ENCODE measurements at regions not wholly inside any gene's neighbourhood (a gene's known extent, or its start where the extent isn't known, plus 50 kb on each side); places are given as distances from the start of the nearest gene placed in this dataset.

DNA sequence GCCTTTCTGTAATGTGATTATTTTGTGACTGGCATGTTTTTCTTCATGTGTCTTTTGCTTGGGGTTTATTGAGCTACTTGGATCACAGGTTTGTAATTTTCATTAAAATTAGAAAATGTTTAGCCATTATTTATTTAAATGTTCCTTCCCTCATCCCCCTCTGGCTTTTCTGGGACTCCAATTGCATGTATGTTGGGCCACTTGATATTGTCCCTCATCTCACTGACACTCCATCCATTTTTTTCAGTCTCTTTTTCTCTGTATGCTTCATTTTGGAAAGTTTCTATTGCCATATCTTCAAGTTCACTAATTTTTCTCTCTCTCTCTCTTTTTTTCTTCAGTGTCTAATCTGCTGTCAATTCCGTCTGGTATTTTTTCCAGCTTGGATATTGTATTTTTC is 390.1 kb downstream of the PRDM2 start:
- DNase-seq (ENCODE audit: extremely low spot score): no peak
- WGBS: 92% methylated on average over 1 of the region's 1 CpG
- H3K4me3 ChIP-seq: no peak overlapping the region
- H3K36me3 ChIP-seq: no peaks in the 10 kb centered on the region
- H3K27me3 ChIP-seq: no peaks in the 10 kb centered on the region
- intact Hi-C loops (cut with DNase I): no loop called here
- TF ChIP-seq EP300 (IDR thresholded peaks at IDR 0.05): no peak
- TF ChIP-seq, protein P1, sequence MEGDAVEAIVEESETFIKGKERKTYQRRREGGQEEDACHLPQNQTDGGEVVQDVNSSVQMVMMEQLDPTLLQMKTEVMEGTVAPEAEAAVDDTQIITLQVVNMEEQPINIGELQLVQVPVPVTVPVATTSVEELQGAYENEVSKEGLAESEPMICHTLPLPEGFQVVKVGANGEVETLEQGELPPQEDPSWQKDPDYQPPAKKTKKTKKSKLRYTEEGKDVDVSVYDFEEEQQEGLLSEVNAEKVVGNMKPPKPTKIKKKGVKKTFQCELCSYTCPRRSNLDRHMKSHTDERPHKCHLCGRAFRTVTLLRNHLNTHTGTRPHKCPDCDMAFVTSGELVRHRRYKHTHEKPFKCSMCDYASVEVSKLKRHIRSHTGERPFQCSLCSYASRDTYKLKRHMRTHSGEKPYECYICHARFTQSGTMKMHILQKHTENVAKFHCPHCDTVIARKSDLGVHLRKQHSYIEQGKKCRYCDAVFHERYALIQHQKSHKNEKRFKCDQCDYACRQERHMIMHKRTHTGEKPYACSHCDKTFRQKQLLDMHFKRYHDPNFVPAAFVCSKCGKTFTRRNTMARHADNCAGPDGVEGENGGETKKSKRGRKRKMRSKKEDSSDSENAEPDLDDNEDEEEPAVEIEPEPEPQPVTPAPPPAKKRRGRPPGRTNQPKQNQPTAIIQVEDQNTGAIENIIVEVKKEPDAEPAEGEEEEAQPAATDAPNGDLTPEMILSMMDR (IDR thresholded peaks at IDR 0.05): no peak
- no peak for TF ChIP-seq POLR2A (IDR thresholded peaks at IDR 0.05; ENCODE audit: low read depth)
- TF ChIP-seq POLR2AphosphoS5 (IDR thresholded peaks at IDR 0.05): no peak
- peaks cover 0 to 14% (median 9%) of the 10 kb centered on the region in 4 donors for H3K9me3 ChIP-seq
- no peak overlapping the region for H3K27ac ChIP-seq (replicated peaks in 1 of 4)
- no peaks in the 10 kb centered on the region for H3K4me1 ChIP-seq

DNA sequence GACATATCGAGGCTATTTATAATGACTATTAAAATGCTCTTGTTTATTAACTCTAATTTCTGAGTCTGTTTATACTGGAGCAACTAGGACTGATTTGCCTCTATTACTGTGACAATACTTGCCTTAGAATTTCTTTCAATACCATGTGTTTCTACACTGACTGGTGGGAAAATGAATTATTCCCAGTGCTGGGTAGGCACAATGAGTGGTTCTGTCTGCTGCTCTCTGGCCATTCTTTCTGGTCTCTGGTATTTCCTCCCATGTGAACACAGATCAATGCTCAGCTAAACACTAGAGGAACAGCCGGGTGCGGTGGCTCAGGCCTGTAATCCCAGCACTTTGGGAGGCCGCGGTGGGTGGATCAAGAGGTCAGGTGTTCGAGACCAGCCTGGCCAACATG is 390.5 kb downstream of the PRDM2 start:
- no peak for DNase-seq (ENCODE audit: extremely low spot score)
- WGBS: 90% methylated on average over 6 of the region's 6 CpGs

DNA sequence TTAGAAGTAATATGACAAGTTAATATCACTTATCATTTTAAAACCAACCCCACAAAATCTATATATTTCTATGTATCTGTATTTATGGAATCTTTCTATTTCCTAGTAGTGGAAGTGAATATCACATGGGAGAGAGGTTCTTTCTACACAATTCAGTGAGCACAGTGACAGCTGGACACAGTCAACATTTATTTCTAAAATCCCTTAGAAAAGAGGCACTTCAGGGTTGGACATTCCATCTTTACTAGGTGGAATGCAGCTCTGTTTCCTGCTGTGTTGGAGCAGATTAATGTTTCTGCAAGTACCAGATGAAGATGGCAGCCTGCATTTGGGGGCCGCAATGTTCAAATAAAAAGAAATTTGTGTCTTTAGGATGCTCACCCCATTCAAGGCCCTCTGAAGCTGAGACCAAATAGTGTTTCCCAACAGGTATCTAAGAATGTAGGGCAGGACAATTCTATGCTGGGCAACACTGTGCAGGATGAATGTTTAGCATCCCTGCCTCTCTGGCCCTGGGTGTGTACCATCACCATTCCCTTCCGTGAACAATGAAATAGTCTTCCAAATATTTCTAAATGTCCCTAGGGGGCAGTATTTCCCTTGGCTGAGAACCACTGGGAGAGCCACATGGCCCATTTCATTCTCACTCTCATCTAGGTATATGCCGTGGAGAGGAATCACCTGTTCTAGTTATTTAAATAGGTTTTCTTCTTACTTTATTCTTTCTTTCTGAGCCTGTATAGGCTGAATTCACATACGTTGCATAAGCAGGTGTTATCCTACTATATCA is 394.8 kb downstream of the PRDM2 start:
- peaks cover 0 to 9% (median 7%) of the 10 kb centered on the region in 4 donors for H3K9me3 ChIP-seq
- H3K27me3 ChIP-seq: no peaks in the 10 kb centered on the region
- no peak overlapping the region for H3K27ac ChIP-seq (replicated peaks in 1 of 4)
- TF ChIP-seq, protein P1 (IDR thresholded peaks at IDR 0.05): peak; percentile 42 to 48 (median 46)
- no peak for TF ChIP-seq POLR2AphosphoS5 (IDR thresholded peaks at IDR 0.05)
- no peaks in the 10 kb centered on the region for H3K4me1 ChIP-seq
- 41% methylated on average over 4 of the region's 4 CpGs for WGBS
- no peaks in the 10 kb centered on the region for H3K36me3 ChIP-seq
- intact Hi-C loops (cut with DNase I): no loop called here
- no peak overlapping the region for H3K4me3 ChIP-seq
- peak; percentile 42 for DNase-seq (ENCODE audit: extremely low spot score)

More for the DNA sequence above, 390.5 kb downstream of the PRDM2 start:
- H3K36me3 ChIP-seq: no peaks in the 10 kb centered on the region
- intact Hi-C loops (cut with DNase I): no loop called here
- H3K27ac ChIP-seq (replicated peaks in 1 of 4): no peak overlapping the region
- H3K4me3 ChIP-seq: no peak overlapping the region
- H3K9me3 ChIP-seq: peaks cover 0 to 14% (median 9%) of the 10 kb centered on the region in 4 donors
- no peaks in the 10 kb centered on the region for H3K4me1 ChIP-seq
- TF ChIP-seq POLR2A (IDR thresholded peaks at IDR 0.05; ENCODE audit: low read depth) (no peak), POLR2AphosphoS5 (IDR thresholded peaks at IDR 0.05) (no peak), EP300 (IDR thresholded peaks at IDR 0.05) (no peak)
- TF ChIP-seq, protein P1 (IDR thresholded peaks at IDR 0.05): no peak
- H3K27me3 ChIP-seq: no peaks in the 10 kb centered on the region

DNA sequence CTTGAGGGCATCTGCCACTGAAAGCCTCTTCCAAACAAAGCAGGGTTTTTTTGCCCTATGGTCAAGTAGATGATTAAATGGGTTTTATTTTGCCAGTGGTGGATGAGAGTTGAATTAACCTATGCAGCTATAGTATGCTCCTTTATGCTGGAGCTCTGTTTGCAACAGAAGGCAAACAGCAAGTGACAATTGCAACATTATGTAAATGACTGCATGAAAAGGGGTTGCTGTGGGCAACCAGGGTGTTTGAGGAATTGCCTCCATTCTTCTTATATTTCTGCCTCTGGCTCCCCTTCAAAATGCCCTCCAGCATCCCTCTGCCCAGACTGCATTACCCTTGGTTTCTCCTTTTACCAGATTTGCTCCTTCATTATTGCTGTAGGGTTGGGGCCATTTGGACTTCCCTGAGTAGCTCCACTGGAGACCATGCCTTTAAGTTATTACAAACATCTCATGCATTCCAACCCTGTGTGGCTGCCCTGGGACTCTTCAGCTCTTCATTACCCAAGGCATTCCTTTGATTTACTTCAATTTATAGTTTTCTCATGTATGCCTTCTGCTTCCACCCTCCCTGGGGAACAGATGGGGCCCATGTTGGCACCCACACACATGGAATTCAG is 398.4 kb downstream of the PRDM2 start:
- Histone ChIP-seq H3K4me1 (no peaks in the 10 kb centered on the region), H3K27ac (replicated peaks in 1 of 4) (no peak overlapping the region), H3K36me3 (no peaks in the 10 kb centered on the region), H3K9me3 (no peaks in the 10 kb centered on the region), H3K27me3 (no peaks in the 10 kb centered on the region), H3K4me3 (no peak overlapping the region)
- no peak for DNase-seq (ENCODE audit: extremely low spot score)
- intact Hi-C loops (cut with DNase I): no loop called here
- TF ChIP-seq, protein P1 (IDR thresholded peaks at IDR 0.05): no peak
- TF ChIP-seq POLR2A (IDR thresholded peaks at IDR 0.05; ENCODE audit: low read depth): no peak
